T-cell (primary cell): ENCODE measurements at regions not wholly inside any gene's neighbourhood (a gene's known extent, or its start where the extent isn't known, plus 50 kb on each side); places are given as distances from the start of the nearest gene placed in this dataset.

Experiments
- ATAC-seq, 4 experiments: fragments of 200-7000 bp in 3 of 4; fragments of 150-1000 bp in 1 of 4; cut with Tn5 transposase; replicated peaks in 1 of 4; 1 replicate in 3 of 4; 2 replicates in 1 of 4; pipeline ENCODE4 v1.10.0; 2021; ENCODE audit warnings: moderate library complexity in 3 of 4, mild to moderate bottlenecking in 2 of 4, moderate number of reproducible peaks in 1 of 4
- CTCF ChIA-PET, 2 donors: fragments of 300-600 bp; sonication (Branson Sonifier 250); formaldehyde crosslinking; loops; one replicate each; lab custom pipeline; 2022; ENCODE audit warnings: antibody characterized with exemption in 2 of 2; lab: Charles Lee
- POLR2A ChIA-PET, 2 donors: fragments of 300-600 bp; sonication (Branson Sonifier 250); formaldehyde crosslinking; loops; one replicate each; lab custom pipeline; 2022; ENCODE audit warnings: antibody characterized with exemption in 2 of 2; lab: Charles Lee
- DNase-seq, 35 experiments: peaks; one replicate each; pipeline versions ENCODE4 v3.0.0 to v3.0.0-alpha.2; 2013 to 2023
- H3K27ac ChIP-seq: one replicate; pipeline ENCODE4 v1.5.1; 2013; ENCODE audit warnings: low read length
- H3K27me3 ChIP-seq, 2 experiments: replicated peaks in 1 of 2; 1 replicate in 1 of 2; 2 replicates in 1 of 2; pipeline versions ENCODE4 v1.6.1 to v1.7.0; 2013; ENCODE audit warnings: low read length in 1 of 2, mixed read lengths in 1 of 2; ENCODE audit not compliant: control insufficient read depth in 2 of 2, insufficient read depth in 2 of 2; ENCODE audit errors: extremely low read depth in 1 of 2
- H3K36me3 ChIP-seq, 2 donors: 1 replicate in 1 of 2; 2 replicates in 1 of 2; pipeline versions ENCODE4 v1.6.1 to v1.7.0; 2013; ENCODE audit warnings: low read length in 1 of 2; ENCODE audit not compliant: control insufficient read depth in 2 of 2, insufficient read depth in 1 of 2; ENCODE audit errors: extremely low read depth in 1 of 2
- H3K4me1 ChIP-seq, 2 experiments: 1 replicate in 1 of 2; 2 replicates in 1 of 2; pipeline versions ENCODE4 v1.6.1 to v1.7.0; 2013; ENCODE audit warnings: low read length in 2 of 2, mixed read lengths in 1 of 2; ENCODE audit not compliant: insufficient read depth in 2 of 2, control insufficient read depth in 1 of 2; ENCODE audit errors: extremely low read depth in 1 of 2
- H3K4me3 ChIP-seq, 2 donors: 1 replicate in 1 of 2; 2 replicates in 1 of 2; pipeline versions ENCODE4 v1.5.1 to v1.7.0; 2013; ENCODE audit warnings: mild to moderate bottlenecking in 2 of 2, low read length in 1 of 2, moderate library complexity in 1 of 2; ENCODE audit not compliant: control insufficient read depth in 1 of 2; ENCODE audit errors: extremely low read depth in 1 of 2
- H3K9me3 ChIP-seq: 2 replicates; pipeline ENCODE4 v1.7.0; 2013
- H3K27ac Mint-ChIP-seq, 2 donors: one replicate each; pipeline ENCODE4 v1.8.0; 2020 to 2021; ENCODE audit warnings: mild to moderate bottlenecking in 2 of 2, mixed read lengths in 2 of 2
- H3K27me3 Mint-ChIP-seq, 2 donors: one replicate each; pipeline ENCODE4 v1.8.0; 2021 to 2022; ENCODE audit warnings: mixed read lengths in 2 of 2
- H3K36me3 Mint-ChIP-seq: one replicate; pipeline ENCODE4 v1.8.0; 2021; ENCODE audit warnings: mixed read lengths
- H3K4me1 Mint-ChIP-seq, 3 donors: one replicate each; pipeline ENCODE4 v1.8.0; 2020 to 2022; ENCODE audit warnings: mixed read lengths in 3 of 3, mild to moderate bottlenecking in 1 of 3
- H3K4me3 Mint-ChIP-seq, 3 donors: one replicate each; pipeline ENCODE4 v1.8.0; 2020 to 2022; ENCODE audit warnings: mild to moderate bottlenecking in 3 of 3, mixed read lengths in 3 of 3, moderate library complexity in 3 of 3
- H3K9me3 Mint-ChIP-seq, 3 donors: one replicate each; pipeline ENCODE4 v1.8.0; 2020 to 2022; ENCODE audit warnings: mixed read lengths in 3 of 3
- WGBS: methylation state at CpG from one replicate; pipeline ENCODE4 v1.1.5; 2013; ENCODE audit warnings: missing lambda C conversion rate; ENCODE audit not compliant: insufficient coverage; 5-methylcytosine and 5-hydroxymethylcytosine counted together

DNA sequence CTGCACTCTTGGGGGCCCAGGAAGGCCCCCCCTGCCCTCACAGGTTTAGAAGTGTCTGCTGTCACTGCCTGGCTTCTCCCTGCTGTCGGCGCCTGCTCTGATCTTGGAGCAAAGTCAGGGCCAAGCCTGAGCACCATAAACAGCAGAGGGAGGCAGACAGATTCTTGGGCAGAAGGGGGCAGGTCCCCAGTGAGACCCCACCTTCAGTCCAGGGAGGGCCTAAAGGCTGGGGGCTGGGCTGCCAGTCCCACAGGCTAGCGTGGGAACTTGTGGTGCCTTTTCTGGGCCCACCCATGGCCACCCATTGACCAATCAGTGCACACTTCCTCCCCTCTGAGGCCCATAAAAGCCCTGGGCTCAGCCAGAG, 124.0 kb downstream of the OLFM1 start:
- Histone ChIP-seq H3K9me3 (no peaks in the 10 kb centered on the region), H3K4me3 (no peak overlapping the region), H3K27me3 (peaks cover 0 to 26% of the 10 kb centered on the region in 2 experiments), H3K36me3 (no peaks in the 10 kb centered on the region), H3K4me1 (no peaks in the 10 kb centered on the region), H3K27ac (no peak overlapping the region)
- no peaks in the 10 kb centered on the region for H3K4me1 Mint-ChIP-seq
- no peaks in the 10 kb centered on the region for H3K36me3 Mint-ChIP-seq
- H3K4me3 Mint-ChIP-seq: no peak overlapping the region
- H3K27ac Mint-ChIP-seq: no peak overlapping the region
- peaks cover 0 to 7% (median 0%) of the 10 kb centered on the region in 3 donors for H3K9me3 Mint-ChIP-seq
- ChIA-PET POLR2A (no interaction called here), CTCF (no interaction called here)
- 91% methylated on average over 3 of the region's 3 CpGs for WGBS
- no peak for DNase-seq
- no peak for ATAC-seq
- peaks cover 2 to 12% of the 10 kb centered on the region in 2 donors for H3K27me3 Mint-ChIP-seq

DNA sequence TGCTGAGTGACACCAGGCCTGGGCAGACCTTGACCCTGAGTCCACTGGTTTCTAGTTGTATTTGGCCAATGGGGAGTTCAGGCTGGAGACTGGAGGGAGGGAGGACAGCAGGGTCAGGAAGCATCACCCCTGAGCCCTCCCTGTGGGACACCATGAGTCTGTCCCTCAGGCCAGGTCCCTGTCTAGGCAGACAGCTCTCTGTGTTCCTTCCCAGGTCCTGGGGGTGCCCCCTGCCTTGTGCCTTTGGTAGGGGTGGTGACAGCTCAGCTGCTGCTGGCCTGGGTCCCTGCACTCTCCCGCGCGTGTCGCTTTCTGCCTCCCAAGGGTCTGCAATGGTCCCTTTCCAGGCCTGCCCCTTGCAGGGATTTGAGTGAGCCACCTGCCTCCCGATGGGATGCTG, 125.5 kb downstream of the OLFM1 start:
- no peak for ATAC-seq
- Histone ChIP-seq H3K36me3 (no peaks in the 10 kb centered on the region), H3K27ac (no peak overlapping the region), H3K4me1 (no peaks in the 10 kb centered on the region), H3K4me3 (no peak overlapping the region), H3K27me3 (peaks cover 0 to 32% of the 10 kb centered on the region in 2 experiments), H3K9me3 (no peaks in the 10 kb centered on the region)
- Mint-ChIP-seq H3K36me3 (no peaks in the 10 kb centered on the region), H3K4me1 (no peaks in the 10 kb centered on the region), H3K4me3 (no peak overlapping the region), H3K9me3 (peaks cover 0 to 7% (median 0%) of the 10 kb centered on the region in 3 donors), H3K27me3 (peaks cover 8 to 15% of the 10 kb centered on the region in 2 donors), H3K27ac (no peak overlapping the region)
- ChIA-PET CTCF (no interaction called here), POLR2A (no interaction called here)
- WGBS: 86% methylated on average over 5 of the region's 5 CpGs
- DNase-seq: peak in 1 of 35 experiments; percentile 2

DNA sequence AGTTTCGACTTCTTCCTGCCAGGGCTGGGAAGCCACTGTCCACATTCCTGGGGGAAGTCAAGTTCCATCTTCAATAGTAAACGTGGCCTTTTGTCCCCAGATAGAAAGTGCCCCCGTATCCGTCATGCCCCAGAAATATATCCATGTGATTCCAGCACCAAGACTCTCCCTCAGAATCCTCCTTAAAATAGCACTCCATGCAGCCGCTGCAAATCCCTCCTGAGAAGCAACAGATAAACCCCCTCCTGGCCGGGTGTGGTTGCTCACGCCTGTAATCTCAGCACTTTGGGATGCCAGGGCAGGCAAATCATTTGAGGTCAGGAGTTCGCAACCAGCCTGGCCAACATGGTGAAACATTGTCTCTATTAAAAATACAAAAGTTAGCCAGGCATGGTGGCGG, 126.1 kb downstream of the OLFM1 start:
- Histone ChIP-seq H3K36me3 (no peaks in the 10 kb centered on the region), H3K4me3 (no peak overlapping the region), H3K4me1 (no peaks in the 10 kb centered on the region), H3K27me3 (peaks cover 0 to 37% of the 10 kb centered on the region in 2 experiments), H3K9me3 (no peaks in the 10 kb centered on the region), H3K27ac (no peak overlapping the region)
- no peak for DNase-seq
- Mint-ChIP-seq H3K36me3 (no peaks in the 10 kb centered on the region), H3K4me1 (no peaks in the 10 kb centered on the region), H3K4me3 (no peak overlapping the region), H3K27me3 (peaks cover 8 to 15% of the 10 kb centered on the region in 2 donors), H3K9me3 (peaks cover 0 to 7% (median 0%) of the 10 kb centered on the region in 3 donors), H3K27ac (no peak overlapping the region)
- ChIA-PET CTCF (no interaction called here), POLR2A (no interaction called here)
- ATAC-seq: no peak
- WGBS: 87% methylated on average over 7 of the region's 9 CpGs

DNA sequence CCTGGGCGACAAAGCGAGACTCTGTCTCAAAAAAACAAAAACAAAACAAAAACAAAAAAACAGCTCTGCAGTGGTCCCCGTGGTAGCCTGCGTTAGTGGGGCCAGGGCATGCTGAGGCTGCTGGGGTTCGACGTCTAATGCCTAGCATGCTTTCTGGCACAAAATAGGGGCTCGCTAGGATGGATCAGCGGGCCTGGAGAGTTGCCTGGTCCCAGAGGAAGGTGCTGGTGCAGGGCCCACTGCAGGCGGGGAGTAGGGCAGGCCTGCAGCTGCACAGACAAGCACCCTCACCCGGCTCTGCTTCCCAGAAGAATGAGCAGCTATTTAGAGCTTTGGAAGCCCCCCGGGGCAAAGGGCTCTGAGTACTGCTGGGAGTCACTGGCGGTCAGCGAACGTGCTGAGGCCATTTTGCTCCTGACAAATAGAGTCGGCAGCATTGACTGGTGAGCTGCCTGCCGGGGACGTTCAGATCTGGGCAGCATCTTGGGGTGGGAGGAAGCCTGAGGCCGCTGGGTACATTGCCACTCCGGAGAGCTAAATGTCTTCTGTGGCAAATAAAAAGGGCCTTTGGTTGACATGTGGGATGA, 126.7 kb downstream of the OLFM1 start:
- no peak overlapping the region for H3K27ac Mint-ChIP-seq
- peaks cover 0 to 7% (median 0%) of the 10 kb centered on the region in 3 donors for H3K9me3 Mint-ChIP-seq
- Histone ChIP-seq H3K4me3 (no peak overlapping the region), H3K4me1 (no peaks in the 10 kb centered on the region), H3K9me3 (no peaks in the 10 kb centered on the region), H3K27ac (no peak overlapping the region), H3K27me3 (peaks cover 0 to 43% of the 10 kb centered on the region in 2 experiments), H3K36me3 (no peaks in the 10 kb centered on the region)
- CTCF ChIA-PET: no interaction called here
- WGBS: 79% methylated on average over 18 of the region's 19 CpGs
- H3K36me3 Mint-ChIP-seq: no peaks in the 10 kb centered on the region
- H3K4me1 Mint-ChIP-seq: no peaks in the 10 kb centered on the region
- ATAC-seq (no peak), DNase-seq (peak in 1 of 35 experiments; percentile 2)
- POLR2A ChIA-PET: no interaction called here
- H3K27me3 Mint-ChIP-seq: peaks cover 8 to 20% of the 10 kb centered on the region in 2 donors
- no peak overlapping the region for H3K4me3 Mint-ChIP-seq

DNA sequence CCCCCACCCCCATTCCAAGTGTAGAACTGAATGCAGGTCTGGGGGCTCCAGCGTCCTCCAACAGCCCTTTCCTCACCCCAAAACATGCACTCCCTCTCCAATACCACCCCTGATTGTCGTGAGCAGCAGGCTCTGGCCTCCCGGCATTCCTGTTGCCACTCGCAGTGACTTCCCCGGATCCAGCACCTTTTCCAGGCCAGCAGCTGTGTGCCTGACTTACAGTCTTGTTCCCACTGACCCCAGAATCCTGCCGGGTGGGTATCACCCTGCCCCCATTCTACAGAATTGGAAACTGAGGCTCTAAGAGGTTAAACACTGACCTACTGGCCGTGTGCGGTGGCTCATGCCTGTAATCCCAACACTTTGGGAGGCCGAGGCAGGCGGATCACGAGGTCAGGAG, 127.2 kb downstream of the OLFM1 start:
- Mint-ChIP-seq H3K27me3 (peaks cover 8 to 23% of the 10 kb centered on the region in 2 donors), H3K27ac (no peak overlapping the region), H3K9me3 (peaks cover 0 to 7% (median 0%) of the 10 kb centered on the region in 3 donors), H3K36me3 (no peaks in the 10 kb centered on the region), H3K4me3 (no peak overlapping the region), H3K4me1 (no peaks in the 10 kb centered on the region)
- H3K36me3 ChIP-seq: no peaks in the 10 kb centered on the region
- no peak for DNase-seq
- CTCF ChIA-PET: no interaction called here
- POLR2A ChIA-PET: no interaction called here
- no peak overlapping the region for H3K27ac ChIP-seq
- ATAC-seq: no peak
- 72% methylated on average over 5 of the region's 11 CpGs for WGBS
- H3K4me1 ChIP-seq: no peaks in the 10 kb centered on the region
- peaks cover 0 to 43% of the 10 kb centered on the region in 2 experiments for H3K27me3 ChIP-seq
- no peak overlapping the region for H3K4me3 ChIP-seq
- no peaks in the 10 kb centered on the region for H3K9me3 ChIP-seq

DNA sequence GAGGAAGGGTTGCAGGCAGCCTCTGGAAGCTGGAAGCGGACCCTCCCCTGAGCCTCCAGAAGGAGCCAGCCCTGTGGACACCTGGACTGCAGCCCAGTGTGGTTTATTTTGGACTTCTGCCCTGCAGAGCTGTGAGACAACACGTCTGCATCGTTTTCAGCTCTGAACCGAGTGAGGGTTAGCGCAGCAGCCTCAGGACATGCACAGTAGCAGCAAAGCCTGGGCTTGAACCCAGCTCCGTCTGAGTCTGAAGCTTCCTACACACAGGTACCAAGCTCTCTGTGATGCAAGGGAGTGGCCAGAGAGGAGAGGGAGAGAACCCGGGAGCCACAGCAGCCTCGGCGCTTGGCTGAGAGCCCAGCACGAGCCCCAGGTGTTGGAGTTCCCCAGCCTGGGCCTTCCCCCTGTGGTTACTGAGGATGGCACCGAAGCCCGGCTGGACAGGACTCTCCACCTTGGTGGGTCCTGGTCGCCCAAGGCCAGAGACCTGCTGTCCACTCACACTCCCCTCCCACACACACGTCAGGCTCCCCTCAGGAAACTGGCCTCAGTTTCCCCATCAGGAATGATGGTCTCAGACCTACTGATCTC, 128.2 kb downstream of the OLFM1 start:
- Histone ChIP-seq H3K27ac (no peak overlapping the region), H3K27me3 (peaks cover 0 to 49% of the 10 kb centered on the region in 2 experiments), H3K4me3 (no peak overlapping the region), H3K4me1 (no peaks in the 10 kb centered on the region), H3K9me3 (no peaks in the 10 kb centered on the region), H3K36me3 (no peaks in the 10 kb centered on the region)
- ChIA-PET CTCF (no interaction called here), POLR2A (no interaction called here)
- DNase-seq (peak in 1 of 35 experiments; percentile 2), ATAC-seq (peak in 1 of 4 experiments; percentile 13)
- H3K27me3 Mint-ChIP-seq: peaks cover 8 to 25% of the 10 kb centered on the region in 2 donors
- H3K36me3 Mint-ChIP-seq: no peaks in the 10 kb centered on the region
- H3K27ac Mint-ChIP-seq: no peak overlapping the region
- H3K4me1 Mint-ChIP-seq: no peaks in the 10 kb centered on the region
- H3K9me3 Mint-ChIP-seq: peaks cover 0 to 3% (median 0%) of the 10 kb centered on the region in 3 donors
- H3K4me3 Mint-ChIP-seq: no peak overlapping the region
- 38% methylated on average over 9 of the region's 14 CpGs for WGBS
